Liver (tissue), 3 donors: ENCODE measurements at regions not wholly inside any gene's neighbourhood (a gene's known extent, or its start where the extent isn't known, plus 50 kb on each side); places are given as distances from the start of the nearest gene placed in this dataset.

Experiments
- ATF3 ChIP-seq: IDR thresholded peaks from 2 replicates; pipeline ENCODE4 v1.6.1; 2016; ENCODE audit warnings: antibody characterized with exemption
- CTCF ChIP-seq: fragments of 150-350 bp; IDR thresholded peaks from 2 replicates; pipeline ENCODE4 v1.5.1; 2017; ENCODE audit warnings: improper control_type of control experiment, low read depth, low read length; ENCODE audit not compliant: missing input control
- FOXA1 ChIP-seq: IDR thresholded peaks from 2 replicates; pipeline ENCODE4 v1.6.1; 2016; ENCODE audit warnings: antibody characterized with exemption
- JUND ChIP-seq, 2 donors: IDR thresholded peaks; 2 replicates each; pipeline ENCODE4 v1.6.1; 2016; ENCODE audit warnings: antibody characterized with exemption in 2 of 2
- NR2F2 ChIP-seq: IDR thresholded peaks from 2 replicates; pipeline ENCODE4 v1.6.1; 2016; ENCODE audit warnings: antibody characterized with exemption
- RAD21 ChIP-seq, 2 donors: IDR thresholded peaks; 2 replicates each; pipeline ENCODE4 v1.6.1; 2016; ENCODE audit warnings: antibody characterized with exemption in 2 of 2, mild to moderate bottlenecking in 2 of 2
- RXRA ChIP-seq, 2 donors: IDR thresholded peaks; 2 replicates each; pipeline ENCODE4 v1.6.1; 2017 to 2018; ENCODE audit warnings: antibody characterized with exemption in 2 of 2, mild to moderate bottlenecking in 1 of 2
- SP1 ChIP-seq: IDR thresholded peaks from 2 replicates; pipeline ENCODE4 v1.6.1; 2018; ENCODE audit warnings: antibody characterized with exemption, mild to moderate bottlenecking
- TAF1 ChIP-seq: conservative IDR thresholded peaks from 2 replicates; pipeline ENCODE4 v1.6.1; 2016; ENCODE audit warnings: antibody characterized with exemption, mild to moderate bottlenecking
- TF ChIP-seq, protein P1 (sequence below): IDR thresholded peaks from 2 replicates; pipeline ENCODE4 v1.6.1; 2016; ENCODE audit warnings: antibody characterized with exemption
- TF ChIP-seq, protein P2 (sequence below): IDR thresholded peaks from 2 replicates; pipeline ENCODE4 v1.6.1; 2016; ENCODE audit warnings: antibody characterized with exemption
- donor health status: healthy.
- donor health status: healthy.

DNA sequence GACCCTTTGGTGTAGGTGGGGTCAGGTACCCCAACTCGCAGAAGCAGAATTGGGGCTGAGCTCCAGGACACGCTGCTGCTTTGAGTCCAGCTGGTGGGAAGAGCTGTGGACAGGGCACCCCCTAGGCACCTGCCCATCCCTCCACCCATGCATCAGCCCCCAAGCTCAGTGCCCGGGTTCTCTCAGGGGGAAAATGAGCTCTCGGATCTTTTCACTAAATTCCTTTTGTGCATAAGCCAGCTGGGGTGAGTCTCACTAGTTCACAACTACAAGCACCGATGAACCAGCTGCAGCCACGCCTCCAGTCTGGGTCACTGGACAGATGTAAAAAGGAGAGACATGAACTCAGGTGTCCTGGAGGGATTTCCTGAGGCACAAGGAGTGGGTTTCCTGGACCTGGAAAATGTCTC lies 286.8 kb downstream of the CRLF2 start:
- TF ChIP-seq CTCF (no peak), JUND (IDR thresholded peaks at IDR 0.05) (no peak), RXRA (IDR thresholded peaks at IDR 0.05) (no peak), TAF1 (no peak), SP1 (no peak), FOXA1 (no peak), ATF3 (no peak), RAD21 (IDR thresholded peaks at IDR 0.05) (no peak), NR2F2 (no peak)
- TF ChIP-seq, protein P1, sequence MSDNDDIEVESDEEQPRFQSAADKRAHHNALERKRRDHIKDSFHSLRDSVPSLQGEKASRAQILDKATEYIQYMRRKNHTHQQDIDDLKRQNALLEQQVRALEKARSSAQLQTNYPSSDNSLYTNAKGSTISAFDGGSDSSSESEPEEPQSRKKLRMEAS: no peak
- TF ChIP-seq, protein P2, sequence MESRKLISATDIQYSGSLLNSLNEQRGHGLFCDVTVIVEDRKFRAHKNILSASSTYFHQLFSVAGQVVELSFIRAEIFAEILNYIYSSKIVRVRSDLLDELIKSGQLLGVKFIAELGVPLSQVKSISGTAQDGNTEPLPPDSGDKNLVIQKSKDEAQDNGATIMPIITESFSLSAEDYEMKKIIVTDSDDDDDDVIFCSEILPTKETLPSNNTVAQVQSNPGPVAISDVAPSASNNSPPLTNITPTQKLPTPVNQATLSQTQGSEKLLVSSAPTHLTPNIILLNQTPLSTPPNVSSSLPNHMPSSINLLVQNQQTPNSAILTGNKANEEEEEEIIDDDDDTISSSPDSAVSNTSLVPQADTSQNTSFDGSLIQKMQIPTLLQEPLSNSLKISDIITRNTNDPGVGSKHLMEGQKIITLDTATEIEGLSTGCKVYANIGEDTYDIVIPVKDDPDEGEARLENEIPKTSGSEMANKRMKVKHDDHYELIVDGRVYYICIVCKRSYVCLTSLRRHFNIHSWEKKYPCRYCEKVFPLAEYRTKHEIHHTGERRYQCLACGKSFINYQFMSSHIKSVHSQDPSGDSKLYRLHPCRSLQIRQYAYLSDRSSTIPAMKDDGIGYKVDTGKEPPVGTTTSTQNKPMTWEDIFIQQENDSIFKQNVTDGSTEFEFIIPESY: no peak
